ENCODE measurements at regions not wholly inside any gene's neighbourhood (a gene's known extent, or its start where the extent isn't known, plus 50 kb on each side); places are given as distances from the start of the nearest gene placed in this dataset.

GRCh38 chr3:59580996-59581395 is 531.2 kb upstream of the CFAP20DC start:
- peak; percentile 35 for DNase-seq (ENCODE audit: low spot score)

GRCh38 chr3:59580499-59580898 is 530.7 kb upstream of the CFAP20DC start:
- DNase-seq (ENCODE audit: low spot score) = no peak

GRCh38 chr3:59578129-59578528 is 528.3 kb upstream of the CFAP20DC start:
- DNase-seq (ENCODE audit: low spot score) = no peak

- DNase-seq (ENCODE audit: low spot score) = no peak
Measured at GRCh38 chr3:59576606-59577005, 526.8 kb upstream of the CFAP20DC start.

- DNase-seq (ENCODE audit: low spot score) = peak; percentile 76
Measured at GRCh38 chr3:59575113-59576001, 525.5 kb upstream of the CFAP20DC start.

- DNase-seq (ENCODE audit: low spot score) = no peak
Measured at GRCh38 chr3:59573911-59574310, 524.1 kb upstream of the CFAP20DC start.

GRCh38 chr3:59572106-59572505 is 522.3 kb upstream of the CFAP20DC start:
- no peak for DNase-seq (ENCODE audit: low spot score)

- no peak for DNase-seq (ENCODE audit: low spot score)
Measured at GRCh38 chr3:59570806-59571205, 521.0 kb upstream of the CFAP20DC start.

GRCh38 chr3:59567661-59568060 is 517.8 kb upstream of the CFAP20DC start:
- DNase-seq (ENCODE audit: low spot score) = no peak

GRCh38 chr3:59566481-59566975 is 516.7 kb upstream of the CFAP20DC start:
- no peak for DNase-seq (ENCODE audit: low spot score)

- DNase-seq (ENCODE audit: low spot score) = no peak
Measured at GRCh38 chr3:59565125-59565524, 515.3 kb upstream of the CFAP20DC start.

- DNase-seq (ENCODE audit: low spot score) = no peak
Measured at GRCh38 chr3:59563966-59564365, 514.1 kb upstream of the CFAP20DC start.

- no peak for DNase-seq (ENCODE audit: low spot score)
Measured at GRCh38 chr3:59563072-59563605, 513.3 kb upstream of the CFAP20DC start.

GRCh38 chr3:59559721-59560435 is 510.1 kb upstream of the CFAP20DC start:
- peak; percentile 27 for DNase-seq (ENCODE audit: low spot score)

GRCh38 chr3:59558906-59559720 is 509.3 kb upstream of the CFAP20DC start:
- DNase-seq (ENCODE audit: low spot score) = no peak

- no peak for DNase-seq (ENCODE audit: low spot score)
Measured at GRCh38 chr3:59555593-59556315, 505.9 kb upstream of the CFAP20DC start.

- DNase-seq (ENCODE audit: low spot score) = no peak
Measured at GRCh38 chr3:59553076-59553475, 503.3 kb upstream of the CFAP20DC start.

GRCh38 chr3:59551834-59552233 is 502.0 kb upstream of the CFAP20DC start:
- no peak for DNase-seq (ENCODE audit: low spot score)

- DNase-seq (ENCODE audit: low spot score) = no peak
Measured at GRCh38 chr3:59549962-59550361, 500.1 kb upstream of the CFAP20DC start.

- no peak for DNase-seq (ENCODE audit: low spot score)
Measured at GRCh38 chr3:59547874-59548273, 498.0 kb upstream of the CFAP20DC start.

GRCh38 chr3:59546522-59546921 is 496.7 kb upstream of the CFAP20DC start:
- DNase-seq (ENCODE audit: low spot score) = no peak

Data from LoVo (cell line).